IMR-90 (cell line): ENCODE measurements at regions not wholly inside any gene's neighbourhood (a gene's known extent, or its start where the extent isn't known, plus 50 kb on each side); places are given as distances from the start of the nearest gene placed in this dataset.

Experiments
- ATAC-seq: fragments of 200-7000 bp; cut with Tn5 transposase; 2 replicates; pipeline ENCODE4 v1.9.1; 2020; ENCODE audit warnings: low read depth, mild to moderate bottlenecking, moderate library complexity
- BruUV-seq: library from RNA; stranded (reverse); fragments of 400-500 nt; replicated peaks from 2 replicates; lab custom pipeline; 2021; lab: Mats Ljungman, UMichigan
- CTCF ChIA-PET: fragments of 300-600 bp; formaldehyde crosslinking; extraction: SDS; loops from one replicate; lab custom pipeline; 2021; ENCODE audit warnings: antibody characterized with exemption; lab: Yijun Ruan, JAX
- POLR2A ChIA-PET: fragments of 300-600 bp; sonication (Branson Sonifier 250); formaldehyde crosslinking; loops from one replicate; lab custom pipeline; 2022; ENCODE audit warnings: antibody characterized with exemption; ENCODE audit not compliant: unreplicated experiment; lab: Charles Lee
- DNase-seq: peaks from one replicate; pipeline ENCODE4 v3.0.0; 2013
- H2AFZ ChIP-seq: replicated peaks from 2 replicates; pipeline ENCODE3; 2013; ENCODE audit warnings: low read length, mild to moderate bottlenecking; ENCODE audit not compliant: poor library complexity
- H2AK5ac ChIP-seq: 2 replicates; pipeline ENCODE4 v1.6.1; 2013; ENCODE audit warnings: low read depth, low read length, inconsistent platforms
- H2AK9ac ChIP-seq: replicated peaks from 2 replicates; pipeline ENCODE3; 2013; ENCODE audit warnings: mild to moderate bottlenecking, low read depth, low read length, moderate library complexity; ENCODE audit not compliant: poor library complexity
- H2BK120ac ChIP-seq: 2 replicates; pipeline ENCODE4 v1.6.1; 2013; ENCODE audit warnings: low read depth, low read length, inconsistent platforms
- H2BK15ac ChIP-seq: 3 replicates; pipeline ENCODE4 v1.6.1; 2013; ENCODE audit warnings: low read depth, low read length, inconsistent platforms
- H2BK20ac ChIP-seq: 2 replicates; pipeline ENCODE4 v1.6.1; 2013; ENCODE audit warnings: low read depth, mild to moderate bottlenecking, inconsistent platforms, low read length, moderate library complexity
- H2BK5ac ChIP-seq: 2 replicates; pipeline ENCODE4 v1.6.1; 2013; ENCODE audit warnings: mild to moderate bottlenecking, low read depth, low read length, inconsistent platforms; ENCODE audit not compliant: poor library complexity, severe bottlenecking
- H3K14ac ChIP-seq: replicated peaks from 2 replicates; pipeline ENCODE4 v1.6.1; 2013; ENCODE audit warnings: low read depth, low read length, inconsistent platforms
- H3K18ac ChIP-seq: 2 replicates; pipeline ENCODE4 v1.6.1; 2013; ENCODE audit warnings: low read depth, low read length, control low read depth
- H3K23ac ChIP-seq: 2 replicates; pipeline ENCODE4 v1.6.1; 2013; ENCODE audit warnings: low read depth, low read length, inconsistent platforms
- H3K27ac ChIP-seq: 2 replicates; pipeline ENCODE4 v1.5.1; 2013; ENCODE audit warnings: mild to moderate bottlenecking, control low read depth, low read length; ENCODE audit not compliant: insufficient read depth
- H3K27me3 ChIP-seq: 2 replicates; pipeline ENCODE4 v1.6.1; 2013; ENCODE audit warnings: low read length; ENCODE audit not compliant: control insufficient read depth, insufficient read depth
- H3K36me3 ChIP-seq: 2 replicates; pipeline ENCODE4 v1.6.1; 2013; ENCODE audit warnings: low read length, mixed read lengths; ENCODE audit not compliant: control insufficient read depth, insufficient read depth
- H3K4ac ChIP-seq: 2 replicates; pipeline ENCODE4 v1.6.1; 2013; ENCODE audit warnings: low read depth, low read length, inconsistent platforms
- H3K4me1 ChIP-seq: 2 replicates; pipeline ENCODE4 v1.6.1; 2013; ENCODE audit warnings: low read length, mixed read lengths; ENCODE audit not compliant: control insufficient read depth, insufficient read depth
- H3K4me2 ChIP-seq: 2 replicates; pipeline ENCODE4 v1.6.1; 2013; ENCODE audit warnings: low read depth, mild to moderate bottlenecking, control low read depth, low read length, moderate library complexity
- H3K4me3 ChIP-seq: 2 replicates; pipeline ENCODE4 v1.5.1; 2013; ENCODE audit warnings: low read depth, mild to moderate bottlenecking, control low read depth, low read length, moderate library complexity; ENCODE audit not compliant: insufficient read depth
- H3K56ac ChIP-seq: 2 replicates; pipeline ENCODE4 v1.6.1; 2013; ENCODE audit warnings: low read length, inconsistent platforms; ENCODE audit not compliant: insufficient read depth; ENCODE audit errors: extremely low read depth
- H3K79me1 ChIP-seq, 2 experiments: 2 replicates each; pipeline ENCODE4 v1.6.1; 2013; ENCODE audit warnings: low read length in 2 of 2, inconsistent platforms in 1 of 2, low read depth in 1 of 2
- H3K9ac ChIP-seq: 2 replicates; pipeline ENCODE4 v1.6.1; 2013; ENCODE audit warnings: low read depth, low read length, control low read depth
- H3K9me1 ChIP-seq: 2 replicates; pipeline ENCODE4 v1.6.1; 2013; ENCODE audit warnings: low read length, inconsistent platforms; ENCODE audit not compliant: insufficient read depth
- H3K9me3 ChIP-seq: 2 replicates; pipeline ENCODE4 v1.6.1; 2013; ENCODE audit warnings: low read length; ENCODE audit not compliant: control insufficient read depth, insufficient read depth
- H4K20me1 ChIP-seq: 2 replicates; pipeline ENCODE4 v1.6.1; 2013; ENCODE audit warnings: low read length, inconsistent platforms; ENCODE audit not compliant: insufficient read depth
- H4K5ac ChIP-seq: 2 replicates; pipeline ENCODE4 v1.6.1; 2013; ENCODE audit warnings: mild to moderate bottlenecking, low read depth, low read length, control low read depth
- H4K8ac ChIP-seq, 2 experiments: 2 replicates each; pipeline ENCODE4 v1.6.1; 2013; ENCODE audit warnings: low read depth in 2 of 2, low read length in 2 of 2, control low read depth in 1 of 2, inconsistent platforms in 1 of 2
- H4K91ac ChIP-seq: 2 replicates; pipeline ENCODE4 v1.6.1; 2013; ENCODE audit warnings: low read depth, low read length, inconsistent platforms; ENCODE audit not compliant: insufficient read depth
- BHLHE40 ChIP-seq: fragments of 150-350 bp; IDR thresholded peaks from 2 replicates; pipeline ENCODE4 v1.6.1; 2016; ENCODE audit warnings: mild to moderate bottlenecking, low read depth, low read length
- CEBPB ChIP-seq: IDR thresholded peaks from 2 replicates; pipeline ENCODE4 v1.6.1; 2012; ENCODE audit warnings: low read depth, low read length, improper control_type of control experiment
- CHD1 ChIP-seq: IDR thresholded peaks from 2 replicates; pipeline ENCODE4 v1.6.1; 2012; ENCODE audit warnings: low read depth, low read length, improper control_type of control experiment
- ELK1 ChIP-seq: fragments of 150-350 bp; IDR thresholded peaks from 2 replicates; pipeline ENCODE4 v1.6.1; 2016; ENCODE audit warnings: low read depth, mild to moderate bottlenecking, low read length, moderate library complexity, borderline replicate concordance
- FOS ChIP-seq: fragments of 150-350 bp; IDR thresholded peaks from 2 replicates; pipeline ENCODE4 v1.6.1; 2016; ENCODE audit warnings: low read depth, low read length
- MAFK ChIP-seq: IDR thresholded peaks from 2 replicates; pipeline ENCODE4 v1.6.1; 2012; ENCODE audit warnings: low read depth, low read length, improper control_type of control experiment
- MAZ ChIP-seq: IDR thresholded peaks from 2 replicates; pipeline ENCODE4 v1.6.1; 2012; ENCODE audit warnings: low read depth, mild to moderate bottlenecking, low read length, improper control_type of control experiment, moderate library complexity, borderline replicate concordance
- MXI1 ChIP-seq: IDR thresholded peaks from 2 replicates; pipeline ENCODE4 v1.6.1; 2012; ENCODE audit warnings: low read depth, mild to moderate bottlenecking, low read length, moderate library complexity, borderline replicate concordance
- NFE2L2 ChIP-seq: fragments of 150-350 bp; IDR thresholded peaks from 2 replicates; pipeline ENCODE4 v1.6.1; 2016; ENCODE audit warnings: low read depth, mild to moderate bottlenecking, low read length
- POLR2A ChIP-seq: IDR thresholded peaks from 2 replicates; pipeline ENCODE4 v1.6.1; 2012; ENCODE audit warnings: mild to moderate bottlenecking, low read depth, low read length
- RAD21 ChIP-seq: IDR thresholded peaks from 2 replicates; pipeline ENCODE4 v1.6.1; 2012; ENCODE audit warnings: low read length, improper control_type of control experiment
- RCOR1 ChIP-seq: IDR thresholded peaks from 2 replicates; pipeline ENCODE4 v1.6.1; 2012; ENCODE audit warnings: mild to moderate bottlenecking, low read length, improper control_type of control experiment; ENCODE audit not compliant: insufficient replicate concordance
- RFX5 ChIP-seq: IDR thresholded peaks from 2 replicates; pipeline ENCODE4 v1.8.0; 2012; ENCODE audit warnings: low read depth, mild to moderate bottlenecking, low read length, moderate library complexity
- SMC3 ChIP-seq: fragments of 150-350 bp; IDR thresholded peaks from 2 replicates; pipeline ENCODE4 v1.6.1; 2016; ENCODE audit warnings: low read depth, mild to moderate bottlenecking, antibody characterized with exemption, low read length, moderate library complexity
- USF2 ChIP-seq: fragments of 150-350 bp; IDR thresholded peaks from 2 replicates; pipeline ENCODE4 v1.6.1; 2017; ENCODE audit warnings: mild to moderate bottlenecking, antibody characterized with exemption, low read length, low read depth
- WGBS, 2 experiments: methylation state at CpG; one replicate each; pipeline versions ENCODE4 v1.1.5 to v1.1.7; 2013; ENCODE audit warnings: missing lambda C conversion rate in 2 of 2; ENCODE audit not compliant: insufficient read length in 1 of 2; ENCODE audit errors: extremely low coverage in 2 of 2; 5-methylcytosine and 5-hydroxymethylcytosine counted together
- dilution Hi-C: fragments of 300-500 bp; cut with HindIII; formaldehyde crosslinking; loops from one replicate; pipeline ENCODE4 v1.14.3; 2018; ENCODE audit warnings: low sequenced_read_pairs; ENCODE audit not compliant: unreplicated experiment
- in situ Hi-C: fragments of 300-500 bp; cut with MboI; formaldehyde crosslinking; loops from 3 replicates; pipeline ENCODE4 v1.14.3; 2019; ENCODE audit warnings: low sequenced_read_pairs, inconsistent platforms, mixed read lengths
- intact Hi-C: fragments of 100-400 bp; cut with micrococcal nuclease; formaldehyde crosslinking; loops from 2 replicates; pipeline ENCODE4 v1.10.0; 2022
- TF ChIP-seq, protein P1 (sequence below): conservative IDR thresholded peaks from 2 replicates; pipeline ENCODE4 v1.5.1; 2012; ENCODE audit warnings: mild to moderate bottlenecking, low read depth, low read length, improper control_type of control experiment

GRCh38 chr9:88221105-88221504 is 82.8 kb upstream of the SPATA31C2 start:
- WGBS, 2 experiments = 67% methylated on average over 3 of the region's 7 CpGs; no CpG with 5 or more reads in 1 of the 2 experiments
- CTCF ChIA-PET = no interaction called here

More at GRCh38 chr9:88221105-88221504, 82.8 kb upstream of the SPATA31C2 start:
- no peak overlapping the region for H2AFZ ChIP-seq
- no peak overlapping the region for H3K23ac ChIP-seq
- no peak overlapping the region for H2AK9ac ChIP-seq
- no peak overlapping the region for H3K56ac ChIP-seq
- no peaks in the 10 kb centered on the region for H3K27me3 ChIP-seq
- no peaks in the 10 kb centered on the region for H3K9me1 ChIP-seq
- no peak overlapping the region for H3K4me2 ChIP-seq
- in situ Hi-C loops (no loop called here), dilution Hi-C loops (no loop called here), intact Hi-C loops (no loop called here)
- no peak overlapping the region for H2BK20ac ChIP-seq
- H3K4me3 ChIP-seq = no peak overlapping the region
- DNase-seq = no peak
- BruUV-seq = no TSS peak
- no peak overlapping the region for H3K9ac ChIP-seq
- H4K91ac ChIP-seq = no peak overlapping the region
- ATAC-seq = no peak
- TF ChIP-seq MAFK = no peak
- TF ChIP-seq ELK1 = no peak
- TF ChIP-seq RFX5 = no peak
- no peak for TF ChIP-seq MXI1
- no peak for TF ChIP-seq POLR2A
- no peak for TF ChIP-seq MAZ
- no peak for TF ChIP-seq SMC3
- TF ChIP-seq, protein P1, sequence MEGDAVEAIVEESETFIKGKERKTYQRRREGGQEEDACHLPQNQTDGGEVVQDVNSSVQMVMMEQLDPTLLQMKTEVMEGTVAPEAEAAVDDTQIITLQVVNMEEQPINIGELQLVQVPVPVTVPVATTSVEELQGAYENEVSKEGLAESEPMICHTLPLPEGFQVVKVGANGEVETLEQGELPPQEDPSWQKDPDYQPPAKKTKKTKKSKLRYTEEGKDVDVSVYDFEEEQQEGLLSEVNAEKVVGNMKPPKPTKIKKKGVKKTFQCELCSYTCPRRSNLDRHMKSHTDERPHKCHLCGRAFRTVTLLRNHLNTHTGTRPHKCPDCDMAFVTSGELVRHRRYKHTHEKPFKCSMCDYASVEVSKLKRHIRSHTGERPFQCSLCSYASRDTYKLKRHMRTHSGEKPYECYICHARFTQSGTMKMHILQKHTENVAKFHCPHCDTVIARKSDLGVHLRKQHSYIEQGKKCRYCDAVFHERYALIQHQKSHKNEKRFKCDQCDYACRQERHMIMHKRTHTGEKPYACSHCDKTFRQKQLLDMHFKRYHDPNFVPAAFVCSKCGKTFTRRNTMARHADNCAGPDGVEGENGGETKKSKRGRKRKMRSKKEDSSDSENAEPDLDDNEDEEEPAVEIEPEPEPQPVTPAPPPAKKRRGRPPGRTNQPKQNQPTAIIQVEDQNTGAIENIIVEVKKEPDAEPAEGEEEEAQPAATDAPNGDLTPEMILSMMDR = no peak
- TF ChIP-seq CHD1 = no peak
- no peak for TF ChIP-seq CEBPB
- no peak for TF ChIP-seq RAD21
- no peak for TF ChIP-seq USF2
- TF ChIP-seq RCOR1 = no peak
- TF ChIP-seq NFE2L2 = no peak
- TF ChIP-seq FOS = no peak
- TF ChIP-seq BHLHE40 = no peak
- H3K18ac ChIP-seq = no peak overlapping the region
- no peak overlapping the region for H4K5ac ChIP-seq
- POLR2A ChIA-PET = no interaction called here
- H3K79me1 ChIP-seq = no peaks in the 10 kb centered on the region
- H2BK120ac ChIP-seq = no peak overlapping the region
- H3K9me3 ChIP-seq = no peaks in the 10 kb centered on the region
- H3K4ac ChIP-seq = no peak overlapping the region
- H3K14ac ChIP-seq = no peak overlapping the region
- no peak overlapping the region for H3K27ac ChIP-seq
- H4K20me1 ChIP-seq = no peaks in the 10 kb centered on the region
- no peaks in the 10 kb centered on the region for H3K4me1 ChIP-seq
- no peak overlapping the region for H4K8ac ChIP-seq
- no peak overlapping the region for H2AK5ac ChIP-seq
- no peak overlapping the region for H2BK15ac ChIP-seq
- H2BK5ac ChIP-seq = no peak overlapping the region
- H3K36me3 ChIP-seq = no peaks in the 10 kb centered on the region
